Erythroblast (primary cell): ENCODE measurements at regions not wholly inside any gene's neighbourhood (a gene's known extent, or its start where the extent isn't known, plus 50 kb on each side); places are given as distances from the start of the nearest gene placed in this dataset.

ENCODE experiments used
- DNase-seq, 2 experiments: peaks; one replicate each; lab custom pipeline; 2025; lab: John Stamatoyannopoulos, UW
- GATA1 ChIP-seq: IDR thresholded peaks from 2 replicates; pipeline ENCODE4 v1.6.1; 2011; ENCODE audit warnings: low read depth, mild to moderate bottlenecking, control low read depth, low read length, moderate library complexity
- POLR2A ChIP-seq: IDR thresholded peaks from 2 replicates; pipeline ENCODE4 v1.6.1; 2011; ENCODE audit warnings: mild to moderate bottlenecking, low read length

- TF ChIP-seq GATA1, result no peak
- TF ChIP-seq POLR2A, result no peak
- DNase-seq, result no peak
Observed at GRCh38 chr1:177824508-177824982, 145.3 kb downstream of the SEC16B start.

DNA sequence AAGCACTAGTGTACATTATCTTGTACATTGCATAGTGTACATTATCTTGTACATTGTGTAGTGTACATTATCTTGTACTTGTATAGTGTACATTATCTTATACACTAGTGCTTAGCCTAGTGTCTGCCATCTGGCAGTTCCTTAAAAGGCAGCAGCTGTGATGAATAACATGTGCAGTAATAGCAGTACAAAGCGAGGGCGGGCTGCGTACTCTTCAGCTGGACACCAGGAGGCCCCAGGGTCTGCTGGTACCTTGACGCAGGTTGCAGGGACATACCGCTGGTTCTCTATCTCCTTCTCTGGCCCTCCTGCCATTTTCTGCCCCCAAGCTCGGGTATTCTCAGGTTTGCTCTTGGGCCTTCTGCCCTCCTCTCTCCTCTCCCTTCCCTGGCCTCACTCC, 149.6 kb downstream of the SEC16B start:
- no peak for DNase-seq
- TF ChIP-seq GATA1, result no peak
- no peak for TF ChIP-seq POLR2A

GRCh38 chr1:177817937-177818875, 151.7 kb downstream of the SEC16B start:
- no peak for TF ChIP-seq GATA1
- no peak for TF ChIP-seq POLR2A
- DNase-seq, result no peak

- DNase-seq, result no peak
Observed at GRCh38 chr1:177812650-177813049, 157.2 kb downstream of the SEC16B start.

DNA sequence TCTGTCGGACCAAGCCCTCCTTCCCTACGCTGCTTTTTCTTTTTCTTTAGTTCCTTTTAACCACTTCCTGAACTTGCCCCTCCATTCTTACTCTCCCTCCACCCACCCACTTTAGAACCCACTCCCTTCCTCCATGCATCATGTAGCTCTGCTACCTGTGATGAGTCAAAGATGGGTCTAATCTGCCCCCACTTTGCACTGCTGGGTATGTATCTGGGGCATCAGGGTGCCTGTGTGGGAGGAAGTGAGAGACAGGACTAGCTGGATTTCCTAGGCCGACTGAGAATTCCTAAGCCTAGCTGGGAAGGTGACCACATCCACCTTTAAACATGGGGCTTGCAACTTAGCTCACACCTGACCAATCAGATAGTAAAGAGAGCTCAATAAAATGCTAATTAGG, 157.7 kb downstream of the SEC16B start:
- TF ChIP-seq GATA1 (no peak), POLR2A (no peak)

More at GRCh38 chr1:177812650-177813049, 157.2 kb downstream of the SEC16B start:
- TF ChIP-seq POLR2A (no peak), GATA1 (no peak)

GRCh38 chr1:177811429-177811828, 158.4 kb downstream of the SEC16B start:
- DNase-seq, result no peak
- TF ChIP-seq POLR2A, result no peak
- no peak for TF ChIP-seq GATA1

More for the DNA sequence above, 157.7 kb downstream of the SEC16B start:
- no peak for DNase-seq

GRCh38 chr1:177809819-177810218, 160.0 kb downstream of the SEC16B start:
- no peak for TF ChIP-seq POLR2A
- no peak for TF ChIP-seq GATA1
- DNase-seq, result no peak

- no peak for DNase-seq
- TF ChIP-seq GATA1 (no peak), POLR2A (no peak)
Observed at GRCh38 chr1:177802304-177802703, 167.6 kb downstream of the SEC16B start.

DNA sequence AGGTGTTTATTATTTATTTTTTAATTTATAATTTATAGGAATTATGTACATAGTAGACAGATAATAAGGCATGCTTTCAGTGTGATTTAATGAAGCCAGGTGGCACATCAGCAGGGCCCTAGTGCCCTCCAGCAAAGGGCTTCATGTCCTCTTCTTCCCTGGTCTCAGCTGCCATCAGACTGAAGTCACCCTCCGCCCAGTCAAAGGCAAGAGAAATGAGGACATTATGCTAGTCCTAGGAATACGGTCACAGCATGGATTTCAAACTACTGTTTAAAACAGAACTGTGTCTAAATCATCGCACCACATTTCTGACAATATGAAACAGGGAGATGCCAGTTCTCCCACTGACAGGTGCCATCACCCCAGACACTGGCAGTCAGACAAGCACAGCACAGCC, 168.1 kb downstream of the SEC16B start:
- TF ChIP-seq GATA1, result no peak
- no peak for TF ChIP-seq POLR2A
- DNase-seq, result no peak

- TF ChIP-seq GATA1, result no peak
- no peak for TF ChIP-seq POLR2A
- DNase-seq, result no peak
Observed at GRCh38 chr1:177800400-177801088, 169.3 kb downstream of the SEC16B start.

DNA sequence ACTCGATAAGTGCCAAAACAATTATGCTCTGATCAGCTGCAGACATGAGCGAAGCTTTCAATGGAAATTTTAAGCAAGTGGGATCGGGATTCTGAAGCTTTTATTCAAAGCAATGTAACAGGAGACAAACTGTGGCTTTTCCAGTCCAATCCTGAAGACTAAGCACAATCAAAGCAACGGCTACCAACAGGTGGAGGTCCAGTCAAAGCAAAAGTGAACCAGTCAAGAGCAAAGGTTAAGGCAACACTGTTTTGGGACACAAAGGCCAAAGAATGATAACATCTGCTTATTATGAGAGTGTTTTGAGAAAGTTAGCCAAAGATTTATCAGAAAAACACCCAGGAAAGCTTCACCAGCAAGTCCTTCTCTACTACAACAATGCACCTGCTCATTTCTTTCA, 170.1 kb downstream of the SEC16B start:
- DNase-seq, result no peak
- no peak for TF ChIP-seq GATA1
- no peak for TF ChIP-seq POLR2A

- TF ChIP-seq GATA1, result no peak
- no peak for TF ChIP-seq POLR2A
- DNase-seq, result no peak
Observed at GRCh38 chr1:177798614-177799013, 171.2 kb downstream of the SEC16B start.

DNA sequence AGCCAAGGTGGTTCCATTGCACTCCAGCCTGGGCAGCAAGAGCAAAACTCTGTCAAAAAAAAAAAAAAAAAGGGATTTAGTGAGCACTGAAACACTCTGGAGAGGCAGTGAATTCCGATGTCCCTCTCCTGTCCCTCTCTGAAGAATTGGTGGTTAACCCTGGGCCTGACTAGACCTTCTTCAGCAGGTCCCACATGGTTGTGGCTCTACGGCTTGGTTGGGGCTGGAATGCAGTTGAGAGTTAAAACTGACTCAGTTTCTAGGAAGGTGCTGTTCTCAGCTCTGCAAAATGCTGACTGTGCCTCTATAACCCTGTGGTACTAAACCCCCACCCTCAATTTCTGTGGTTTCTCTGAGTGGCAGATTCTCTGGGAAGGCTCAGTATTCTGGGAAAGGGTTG, 173.3 kb downstream of the SEC16B start:
- no peak for DNase-seq
- TF ChIP-seq POLR2A, result no peak
- TF ChIP-seq GATA1, result no peak

GRCh38 chr1:177794376-177794991, 175.4 kb downstream of the SEC16B start:
- no peak for TF ChIP-seq POLR2A
- no peak for TF ChIP-seq GATA1
- no peak for DNase-seq
